Right forelimb (tissue), 1 donor: ENCODE measurements at regions not wholly inside any gene's neighbourhood (a gene's known extent, or its start where the extent isn't known, plus 50 kb on each side); places are given as distances from the start of the nearest gene placed in this dataset.

Experiments used
- DNase-seq: peaks from one replicate; pipeline ENCODE4 v3.0.0-alpha.2; 2018

- no peak for DNase-seq
These were observed 180.2 kb downstream of the RND3 start for GRCh38 chr2:150307258-150307657.

- no peak for DNase-seq
These were observed 184.2 kb downstream of the RND3 start for GRCh38 chr2:150303281-150303680.

- no peak for DNase-seq
These were observed 188.7 kb downstream of the RND3 start for GRCh38 chr2:150298571-150299305.

DNA sequence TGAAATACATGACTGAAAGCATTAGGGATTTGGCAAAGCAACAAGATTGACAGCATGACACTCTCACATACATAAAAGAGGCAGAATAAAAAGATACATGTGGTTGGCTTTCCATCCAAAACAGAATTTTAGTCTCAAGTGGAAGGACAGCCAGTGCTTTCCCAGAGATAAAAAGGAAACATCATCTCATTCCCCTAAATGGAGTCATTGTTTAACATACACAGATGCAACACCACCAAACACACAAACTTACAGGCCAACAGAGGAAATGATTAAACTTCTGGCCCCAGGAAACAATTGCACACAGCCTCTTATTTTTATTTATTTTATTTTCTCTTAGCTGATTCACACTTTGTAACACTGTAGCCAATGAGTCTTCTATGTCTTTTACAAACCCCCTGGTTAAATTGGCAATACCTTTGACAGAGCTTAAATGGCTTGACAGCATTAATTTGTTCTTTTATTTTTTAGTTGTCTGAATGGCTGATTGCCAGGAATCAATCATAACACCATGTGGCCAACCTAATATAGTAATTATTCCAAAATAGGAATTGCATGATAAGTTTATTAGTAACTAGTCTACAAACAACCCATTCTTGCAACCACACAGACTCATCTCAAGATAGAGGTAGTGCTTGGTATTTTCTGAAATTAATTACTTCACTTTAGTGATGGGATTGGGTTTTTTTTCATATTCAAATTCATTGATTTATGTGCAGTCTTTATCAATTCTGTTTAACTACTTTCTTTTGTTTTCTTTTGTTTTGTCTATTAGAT lies 190.5 kb downstream of the RND3 start:
- DNase-seq = no peak

DNA sequence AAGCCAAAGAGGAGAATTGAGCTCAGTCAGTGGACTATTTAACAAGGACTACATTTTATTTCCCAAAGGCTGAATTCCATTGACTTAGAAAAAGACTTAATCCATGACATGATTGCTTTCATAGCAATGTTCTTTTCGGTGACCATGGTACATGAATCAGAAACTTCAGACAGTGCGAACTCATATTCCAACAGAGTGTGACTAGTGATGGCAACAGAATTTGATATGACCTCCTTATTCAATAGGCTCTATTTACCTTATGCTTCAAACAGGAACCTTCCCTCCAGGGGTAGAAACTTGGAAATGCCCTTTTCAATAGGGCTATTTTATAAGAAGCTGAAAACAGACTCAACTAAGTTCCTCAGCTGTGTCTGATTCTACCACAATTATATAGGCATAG lies 191.9 kb downstream of the RND3 start:
- no peak for DNase-seq

- DNase-seq = no peak
These were observed 193.7 kb downstream of the RND3 start for GRCh38 chr2:150293771-150294170.

DNA sequence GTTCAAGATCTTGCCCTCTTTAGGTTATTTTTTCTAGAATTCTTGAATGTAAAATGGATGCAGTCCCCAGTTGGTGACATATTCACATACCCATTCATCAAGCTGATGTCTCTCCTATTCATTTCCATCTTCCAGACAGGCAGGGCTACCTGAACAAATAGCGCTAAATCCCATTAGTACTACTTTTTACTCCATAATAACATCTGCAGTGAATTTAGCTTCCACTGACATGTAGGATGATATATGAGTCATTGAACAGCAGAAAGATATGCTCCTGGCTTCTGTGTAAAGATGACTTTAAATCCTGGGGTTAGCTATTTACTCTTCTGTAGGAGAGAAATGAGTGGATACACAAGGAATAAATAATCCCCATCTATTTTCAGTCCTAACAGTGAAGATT lies 194.7 kb downstream of the RND3 start:
- no peak for DNase-seq

DNA sequence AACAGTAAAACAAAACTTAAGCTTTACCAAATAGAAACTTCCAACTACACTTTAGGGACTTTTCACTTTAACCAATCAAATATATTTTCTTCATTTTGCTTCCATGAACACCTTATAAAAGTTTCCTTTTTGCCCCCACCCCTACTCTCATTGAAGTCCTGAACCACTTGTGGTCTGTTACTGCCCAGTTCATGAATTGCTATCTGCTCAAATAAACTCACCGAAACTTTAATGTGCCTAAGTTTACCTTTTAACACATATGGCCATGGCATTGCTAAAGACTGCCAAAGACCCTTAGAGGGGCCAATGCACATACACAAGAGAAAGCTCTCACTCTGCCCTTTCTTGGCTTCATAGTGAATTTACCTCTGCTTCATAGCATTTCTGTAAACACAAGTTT lies 195.3 kb downstream of the RND3 start:
- no peak for DNase-seq

DNA sequence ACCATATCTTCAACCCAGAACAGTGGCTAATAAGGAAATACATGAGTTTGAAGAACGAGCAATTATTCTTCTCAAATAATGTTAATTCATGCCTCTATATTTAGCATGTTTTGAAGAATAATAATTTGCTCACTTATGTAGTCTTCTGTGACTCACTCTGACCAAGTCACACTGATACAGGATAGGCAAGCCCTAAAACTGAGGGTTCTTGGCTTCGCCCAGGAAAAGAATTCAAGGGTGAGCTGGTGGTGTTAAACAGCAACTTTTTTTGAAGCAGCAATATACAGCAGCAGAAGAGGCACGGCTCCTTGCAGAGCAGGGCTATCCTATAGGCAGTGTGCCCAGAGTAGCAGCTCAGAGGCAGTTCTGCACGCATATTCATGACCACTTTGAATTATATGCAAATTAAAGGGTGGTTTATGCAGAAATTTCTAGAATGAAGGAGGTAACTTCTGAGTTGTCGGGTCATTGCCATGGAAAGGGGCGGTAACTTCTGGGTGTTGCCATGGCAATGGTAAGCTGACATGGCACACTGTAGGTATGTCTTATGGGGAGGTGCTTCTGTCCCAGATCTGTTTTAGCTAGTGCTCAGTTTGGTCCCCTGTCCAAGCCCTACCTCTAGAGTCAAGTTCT lies 200.6 kb downstream of the RND3 start:
- no peak for DNase-seq

- no peak for DNase-seq
These were observed 203.4 kb downstream of the RND3 start for GRCh38 chr2:150284116-150284515.

- DNase-seq = no peak
These were observed 204.6 kb downstream of the RND3 start for GRCh38 chr2:150282771-150283371.

GRCh38 chr2:150282357-150282756 lies 205.1 kb downstream of the RND3 start:
- peak; percentile 60 for DNase-seq

DNA sequence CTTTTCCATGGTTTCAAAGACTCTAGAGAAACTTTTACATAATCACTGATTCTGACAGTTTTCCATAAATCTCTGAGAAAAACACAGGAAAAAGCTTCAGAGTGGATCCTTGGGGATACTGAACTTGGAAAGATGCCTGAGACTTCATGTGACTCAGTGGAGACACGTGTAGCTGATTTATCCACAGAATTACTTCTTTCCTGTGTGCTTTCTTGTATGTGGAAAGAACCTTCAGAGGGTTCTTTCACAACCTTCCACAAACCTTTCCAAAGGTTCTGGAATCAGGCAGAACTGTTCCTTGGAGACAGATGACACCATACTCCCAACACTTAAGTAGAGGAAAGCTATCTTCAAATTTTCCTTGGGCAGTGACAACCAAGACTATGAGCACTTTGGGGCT lies 207.2 kb downstream of the RND3 start:
- DNase-seq = no peak

DNA sequence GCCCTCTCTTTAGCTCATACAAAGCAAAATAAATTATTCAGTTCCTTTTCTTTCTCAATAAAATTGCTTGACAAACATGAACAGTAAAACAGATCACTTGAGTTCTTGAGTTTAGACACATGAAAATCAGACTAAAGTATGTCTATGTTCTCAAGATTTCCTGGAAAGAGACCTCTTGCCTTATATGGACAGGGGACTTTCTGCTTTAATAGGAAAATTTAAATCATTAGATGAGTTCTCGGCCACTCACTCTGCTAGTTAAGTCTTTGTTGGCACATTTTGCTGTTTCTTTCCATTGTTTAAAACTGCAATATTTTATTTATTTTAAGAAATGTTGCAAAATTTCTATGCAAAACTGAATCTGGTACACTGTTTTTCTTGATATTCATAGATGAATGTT lies 207.8 kb downstream of the RND3 start:
- DNase-seq = no peak

DNA sequence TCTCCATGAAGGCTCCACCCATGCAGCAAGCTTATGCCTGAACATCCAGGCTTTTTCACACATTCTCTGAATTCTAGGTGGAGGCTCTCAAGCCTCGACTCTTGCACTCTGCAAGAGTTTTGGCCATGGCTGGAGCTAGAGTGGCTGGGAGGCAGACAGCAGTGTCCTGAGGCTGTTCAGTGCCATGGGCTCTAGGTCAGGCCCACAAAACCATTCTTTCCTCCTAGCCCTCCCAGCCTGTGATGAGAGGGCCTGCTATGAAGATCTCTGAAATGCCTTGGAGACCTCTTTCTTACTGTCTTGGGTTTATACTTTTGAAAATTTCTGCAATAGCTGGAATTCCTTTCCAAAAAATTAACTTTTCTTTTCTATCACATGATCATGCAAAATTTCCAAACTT lies 210.7 kb downstream of the RND3 start:
- no peak for DNase-seq

DNA sequence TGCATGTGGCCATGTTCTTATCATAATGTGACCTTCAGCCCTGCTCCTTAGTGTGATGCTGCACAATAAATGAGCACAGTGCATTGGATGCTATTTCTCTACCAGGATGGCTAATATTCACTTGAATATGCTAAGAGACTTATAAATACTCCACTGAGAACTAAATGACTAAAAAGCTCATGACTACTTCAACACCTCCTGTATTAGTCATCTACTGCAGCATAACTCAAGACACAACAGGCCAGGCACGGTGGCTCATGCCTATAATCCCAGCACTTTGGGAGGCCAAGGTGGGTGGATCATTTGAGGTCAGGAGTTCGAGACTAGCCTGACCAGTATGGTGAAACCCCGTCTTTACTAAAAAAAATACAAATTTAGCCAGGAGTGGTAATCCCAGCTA lies 213.4 kb downstream of the RND3 start:
- no peak for DNase-seq

DNA sequence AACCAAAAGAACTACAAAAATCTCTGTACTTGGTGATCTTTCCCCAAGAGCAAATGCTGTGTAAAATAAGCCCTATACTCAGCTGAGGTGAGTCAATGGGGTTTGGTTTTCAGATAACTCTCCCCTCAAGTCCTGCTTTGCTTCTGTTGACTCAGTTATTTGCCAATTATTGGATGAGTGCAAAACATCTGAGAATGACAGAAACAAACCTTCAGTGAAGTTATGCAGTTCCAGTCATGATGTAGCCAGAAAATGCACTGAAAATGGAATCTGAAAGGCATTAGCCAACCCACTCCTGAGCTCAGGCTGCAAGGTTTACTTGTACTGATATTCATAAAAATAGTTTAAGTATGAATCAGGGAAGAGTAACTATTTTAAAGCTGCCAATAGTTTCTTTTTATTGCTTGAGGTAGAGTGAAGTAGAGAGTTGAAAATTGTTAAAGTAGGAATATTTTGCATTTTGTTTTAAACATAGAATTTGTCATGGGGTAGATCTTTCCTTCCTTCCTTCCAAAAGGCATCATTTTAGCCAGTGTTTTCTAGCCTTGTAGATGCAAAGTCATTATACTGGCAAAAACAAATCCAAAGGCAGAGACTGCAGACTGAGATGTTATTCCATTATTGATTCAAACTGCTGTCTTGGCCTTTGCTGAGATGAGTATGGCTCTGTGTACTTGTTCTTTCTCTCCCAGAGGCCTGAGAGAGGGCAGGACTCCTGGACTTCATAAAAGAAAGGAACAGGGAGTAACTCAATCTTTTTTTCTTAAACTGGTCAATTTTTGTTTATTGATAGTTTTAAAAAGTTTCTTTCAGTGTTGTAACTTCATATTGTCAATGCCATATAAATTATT lies 215.3 kb downstream of the RND3 start:
- DNase-seq = no peak

- DNase-seq = no peak
These were observed 219.6 kb downstream of the RND3 start for GRCh38 chr2:150267651-150268415.

GRCh38 chr2:150266931-150267330 lies 220.5 kb downstream of the RND3 start:
- DNase-seq = no peak

- DNase-seq = no peak
These were observed 223.0 kb downstream of the RND3 start for GRCh38 chr2:150264442-150264841.

DNA sequence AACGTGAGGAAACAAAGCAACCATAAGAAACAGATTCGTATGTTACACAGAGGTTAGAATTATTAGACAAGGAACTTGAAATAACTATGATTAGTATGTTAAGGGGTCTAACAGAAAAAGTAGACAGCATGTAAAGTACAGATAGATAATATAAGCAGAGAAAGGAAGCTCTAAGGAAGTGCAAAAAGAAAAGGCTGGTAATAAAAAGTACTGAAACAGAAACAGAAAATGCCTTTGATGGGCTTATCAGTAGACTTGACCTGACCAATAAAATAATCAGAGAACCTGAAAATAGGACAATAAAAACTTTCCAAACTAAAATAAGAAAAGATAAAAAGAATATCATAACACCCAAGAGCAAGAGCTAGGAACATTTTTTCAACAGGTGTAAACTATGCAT lies 225.8 kb downstream of the RND3 start:
- DNase-seq = no peak

GRCh38 chr2:150260636-150261035 lies 226.8 kb downstream of the RND3 start:
- no peak for DNase-seq
